Right kidney (tissue), 1 donor: ENCODE measurements at regions not wholly inside any gene's neighbourhood (a gene's known extent, or its start where the extent isn't known, plus 50 kb on each side); places are given as distances from the start of the nearest gene placed in this dataset.
"Not testable (repeated sequence)": the region's sequence is repeated elsewhere in the genome, so short reads cannot be mapped to it uniquely, and the experiment has no call there.

Source experiments
- DNase-seq: peaks from one replicate; pipeline ENCODE4 v3.0.0-alpha.2; 2016

GRCh38 chr2:64251497-64252250 is 107.5 kb upstream of the PELI1 start:
- no peak for DNase-seq

- DNase-seq, result not testable (repeated sequence)
Measured at GRCh38 chr2:64252251-64252978, 108.2 kb upstream of the PELI1 start.

- DNase-seq, result not testable (repeated sequence)
Measured at GRCh38 chr2:64253421-64253820, 109.2 kb upstream of the PELI1 start.

- DNase-seq, result no peak
Measured at GRCh38 chr2:64258566-64258965, 114.3 kb upstream of the PELI1 start.

- DNase-seq, result no peak
Measured at GRCh38 chr2:64259312-64259711, 115.1 kb upstream of the PELI1 start.

GRCh38 chr2:64260093-64260803 is 116.0 kb upstream of the PELI1 start:
- DNase-seq, result no peak

- no peak for DNase-seq
Measured at GRCh38 chr2:64260817-64261216, 116.6 kb upstream of the PELI1 start.

- no peak for DNase-seq
Measured at GRCh38 chr2:64262071-64262470, 117.9 kb upstream of the PELI1 start.

GRCh38 chr2:64262816-64263215 is 118.6 kb upstream of the PELI1 start:
- DNase-seq, result no peak

- no peak for DNase-seq
Measured at GRCh38 chr2:64263315-64263714, 119.1 kb upstream of the PELI1 start.

GRCh38 chr2:64267699-64268098 is 123.5 kb upstream of the PELI1 start:
- no peak for DNase-seq

GRCh38 chr2:64268330-64269048 is 124.3 kb upstream of the PELI1 start:
- no peak for DNase-seq

GRCh38 chr2:64273524-64274398 is 129.5 kb upstream of the PELI1 start:
- DNase-seq, result no peak

GRCh38 chr2:64274399-64275173 is 130.4 kb upstream of the PELI1 start:
- no peak for DNase-seq

- no peak for DNase-seq
Measured at GRCh38 chr2:64275174-64275466, 130.9 kb upstream of the PELI1 start.

GRCh38 chr2:64276417-64277095 is 132.3 kb upstream of the PELI1 start:
- DNase-seq, result no peak

GRCh38 chr2:64277101-64277849 is 133.1 kb upstream of the PELI1 start:
- DNase-seq, result no peak

GRCh38 chr2:64280812-64281211 is 136.6 kb upstream of the PELI1 start:
- not testable (repeated sequence) for DNase-seq

GRCh38 chr2:64283006-64283570 is 138.9 kb upstream of the PELI1 start:
- no peak for DNase-seq
